Fibroblast of lung (primary cell): ENCODE measurements at regions not wholly inside any gene's neighbourhood (a gene's known extent, or its start where the extent isn't known, plus 50 kb on each side); places are given as distances from the start of the nearest gene placed in this dataset.

Experiments
- DNase-seq, 2 donors: peaks; one replicate each; pipeline versions ENCODE4 v3.0.0 to v3.0.0-alpha.2; 2010; ENCODE audit warnings: low read depth in 2 of 2
- H2AFZ ChIP-seq: 2 replicates; pipeline ENCODE4 v1.5.1; 2012; ENCODE audit warnings: low read length, control low read depth, inconsistent platforms
- H3K27ac ChIP-seq: 2 replicates; pipeline ENCODE4 v1.5.1; 2011; ENCODE audit warnings: low read length, control low read depth; ENCODE audit not compliant: insufficient read depth
- H3K27me3 ChIP-seq: 2 replicates; pipeline ENCODE4 v1.5.1; 2011; ENCODE audit warnings: mild to moderate bottlenecking, low read length; ENCODE audit not compliant: control insufficient read depth, insufficient read depth
- H3K36me3 ChIP-seq: 2 replicates; pipeline ENCODE4 v1.5.1; 2011; ENCODE audit warnings: low read length; ENCODE audit not compliant: control insufficient read depth, insufficient read depth
- H3K4me1 ChIP-seq: 2 replicates; pipeline ENCODE4 v1.5.1; 2011; ENCODE audit warnings: low read length; ENCODE audit not compliant: control insufficient read depth, insufficient read depth; ENCODE audit errors: extremely low read depth
- H3K4me2 ChIP-seq: 2 replicates; pipeline ENCODE4 v1.5.1; 2011; ENCODE audit warnings: low read length, control low read depth; ENCODE audit not compliant: insufficient read depth; ENCODE audit errors: extremely low read depth
- H3K4me3 ChIP-seq, 4 experiments: fragments of 200-600 bp in 1 of 4; sonication (generic) in 1 of 4; replicated peaks in 1 of 4; 2 replicates each; pipeline ENCODE4 v1.5.1; 2011 to 2016; ENCODE audit warnings: low read length in 4 of 4, low read depth in 3 of 4, mild to moderate bottlenecking in 3 of 4, control low read depth in 2 of 4, inconsistent platforms in 1 of 4, mixed read lengths in 1 of 4; ENCODE audit not compliant: insufficient read depth in 1 of 4; ENCODE audit errors: control extremely low read depth in 1 of 4
- H3K79me2 ChIP-seq: 2 replicates; pipeline ENCODE4 v1.5.1; 2012; ENCODE audit warnings: mild to moderate bottlenecking, low read length, inconsistent platforms; ENCODE audit not compliant: control insufficient read depth, insufficient read depth
- H3K9ac ChIP-seq: 2 replicates; pipeline ENCODE4 v1.5.1; 2011; ENCODE audit warnings: mild to moderate bottlenecking, low read length, control low read depth; ENCODE audit not compliant: insufficient read depth
- H3K9me3 ChIP-seq: 2 replicates; pipeline ENCODE4 v1.5.1; 2012; ENCODE audit warnings: low read depth, low read length; ENCODE audit not compliant: control insufficient read depth, insufficient read depth
- H4K20me1 ChIP-seq: 2 replicates; pipeline ENCODE4 v1.5.1; 2011; ENCODE audit warnings: low read length; ENCODE audit not compliant: control insufficient read depth, insufficient read depth; ENCODE audit errors: extremely low read depth
- EZH2 ChIP-seq: IDR thresholded peaks from 2 replicates; pipeline ENCODE4 v1.5.1; 2012; ENCODE audit warnings: low read length, control low read depth, mild to moderate bottlenecking; ENCODE audit errors: missing control alignments
- TF ChIP-seq, protein P1 (sequence below), 2 donors: IDR thresholded peaks in 1 of 2; conservative IDR thresholded peaks in 1 of 2; 1 replicate in 1 of 2; 2 replicates in 1 of 2; pipeline ENCODE4 v1.5.1; 2011 to 2012; ENCODE audit warnings: low read length in 2 of 2, control low read depth in 1 of 2, inconsistent platforms in 1 of 2, low read depth in 1 of 2, mild to moderate bottlenecking in 1 of 2

DNA sequence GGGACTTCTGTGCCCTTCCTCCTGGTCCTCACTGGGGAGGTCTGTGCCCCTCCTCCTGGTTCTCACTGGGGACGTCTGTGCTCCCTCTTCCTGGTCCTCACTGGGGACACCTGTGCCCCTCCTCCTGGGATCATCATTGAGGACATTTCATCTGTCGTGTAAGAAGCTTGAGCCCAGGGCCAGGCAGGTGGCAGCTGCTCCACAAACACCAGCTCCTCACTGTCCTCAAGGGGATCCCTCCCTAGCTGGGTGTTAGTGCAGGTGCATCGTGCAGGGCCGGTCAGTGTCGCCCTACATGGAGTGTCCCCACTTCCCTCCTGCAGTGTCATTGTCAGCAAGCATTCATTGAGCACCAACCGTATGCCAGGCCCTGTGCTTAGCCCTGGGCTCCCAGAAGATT is 312.7 kb downstream of the PTPRU start:
- H3K9ac ChIP-seq: no peak overlapping the region
- no peaks in the 10 kb centered on the region for H4K20me1 ChIP-seq
- no peaks in the 10 kb centered on the region for H3K79me2 ChIP-seq
- H2AFZ ChIP-seq: no peak overlapping the region
- no peak overlapping the region for H3K27ac ChIP-seq
- H3K27me3 ChIP-seq: no peaks in the 10 kb centered on the region
- no peaks in the 10 kb centered on the region for H3K9me3 ChIP-seq
- TF ChIP-seq, protein P1, sequence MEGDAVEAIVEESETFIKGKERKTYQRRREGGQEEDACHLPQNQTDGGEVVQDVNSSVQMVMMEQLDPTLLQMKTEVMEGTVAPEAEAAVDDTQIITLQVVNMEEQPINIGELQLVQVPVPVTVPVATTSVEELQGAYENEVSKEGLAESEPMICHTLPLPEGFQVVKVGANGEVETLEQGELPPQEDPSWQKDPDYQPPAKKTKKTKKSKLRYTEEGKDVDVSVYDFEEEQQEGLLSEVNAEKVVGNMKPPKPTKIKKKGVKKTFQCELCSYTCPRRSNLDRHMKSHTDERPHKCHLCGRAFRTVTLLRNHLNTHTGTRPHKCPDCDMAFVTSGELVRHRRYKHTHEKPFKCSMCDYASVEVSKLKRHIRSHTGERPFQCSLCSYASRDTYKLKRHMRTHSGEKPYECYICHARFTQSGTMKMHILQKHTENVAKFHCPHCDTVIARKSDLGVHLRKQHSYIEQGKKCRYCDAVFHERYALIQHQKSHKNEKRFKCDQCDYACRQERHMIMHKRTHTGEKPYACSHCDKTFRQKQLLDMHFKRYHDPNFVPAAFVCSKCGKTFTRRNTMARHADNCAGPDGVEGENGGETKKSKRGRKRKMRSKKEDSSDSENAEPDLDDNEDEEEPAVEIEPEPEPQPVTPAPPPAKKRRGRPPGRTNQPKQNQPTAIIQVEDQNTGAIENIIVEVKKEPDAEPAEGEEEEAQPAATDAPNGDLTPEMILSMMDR (conservative IDR thresholded peaks at IDR 0.05 in 1 of 2, IDR thresholded peaks at IDR 0.05 in 1 of 2; ENCODE audit: low read depth in 1 of 2, low read length in 2 of 2): no peak
- no peak for TF ChIP-seq EZH2
- no peak for DNase-seq
- H3K4me3 ChIP-seq: no peak overlapping the region
- H3K4me1 ChIP-seq: no peaks in the 10 kb centered on the region
- H3K4me2 ChIP-seq: no peak overlapping the region
- H3K36me3 ChIP-seq: no peaks in the 10 kb centered on the region

DNA sequence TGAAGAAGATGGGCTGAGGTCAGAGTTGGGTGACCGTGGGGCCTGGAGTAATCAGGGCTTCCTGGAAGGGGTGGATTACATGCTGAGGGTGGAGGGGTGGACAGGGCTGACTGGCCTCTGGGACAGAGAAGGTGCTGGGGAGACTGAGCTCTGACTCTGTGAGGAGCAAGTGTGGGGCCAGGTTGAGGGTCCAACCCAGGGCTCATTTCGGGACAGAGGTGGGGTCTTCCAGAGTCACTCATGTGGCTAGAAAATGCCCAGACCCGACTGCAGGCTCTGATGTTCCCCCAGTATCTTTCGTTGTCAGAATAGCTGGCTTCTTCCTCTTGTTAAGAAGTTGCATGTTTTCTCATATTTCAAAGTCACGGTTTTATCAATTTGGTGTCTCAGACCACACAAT is 311.8 kb downstream of the PTPRU start:
- H3K4me2 ChIP-seq: no peak overlapping the region
- no peak overlapping the region for H2AFZ ChIP-seq
- no peak overlapping the region for H3K27ac ChIP-seq
- TF ChIP-seq EZH2: no peak
- TF ChIP-seq, protein P1 (conservative IDR thresholded peaks at IDR 0.05 in 1 of 2, IDR thresholded peaks at IDR 0.05 in 1 of 2; ENCODE audit: low read depth in 1 of 2, low read length in 2 of 2): no peak
- no peak for DNase-seq
- H4K20me1 ChIP-seq: no peaks in the 10 kb centered on the region
- no peaks in the 10 kb centered on the region for H3K36me3 ChIP-seq
- no peak overlapping the region for H3K4me3 ChIP-seq
- H3K9me3 ChIP-seq: no peaks in the 10 kb centered on the region
- H3K4me1 ChIP-seq: no peaks in the 10 kb centered on the region
- no peaks in the 10 kb centered on the region for H3K79me2 ChIP-seq
- H3K9ac ChIP-seq: no peak overlapping the region
- H3K27me3 ChIP-seq: no peaks in the 10 kb centered on the region

DNA sequence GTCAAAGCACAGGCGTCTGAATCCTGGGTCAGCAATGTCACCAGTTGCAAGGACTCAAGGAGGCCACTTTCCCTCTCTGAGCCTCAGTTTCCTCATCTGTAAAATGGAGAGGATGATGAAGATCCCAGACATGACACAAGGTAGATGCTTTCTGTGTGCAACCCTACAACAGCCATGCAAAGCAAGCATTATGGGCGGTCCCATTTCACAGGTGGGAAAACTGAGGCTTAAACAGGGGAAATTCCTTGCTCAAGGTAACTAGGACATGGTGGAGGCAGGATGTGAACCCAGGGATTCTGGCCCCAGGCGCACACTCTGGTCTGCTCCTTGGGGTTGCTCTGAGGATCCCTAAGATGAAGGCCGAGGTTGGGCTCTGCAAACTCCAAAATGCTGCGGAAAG is 311.0 kb downstream of the PTPRU start:
- H3K9ac ChIP-seq: no peak overlapping the region
- no peak overlapping the region for H3K4me2 ChIP-seq
- H3K27me3 ChIP-seq: no peaks in the 10 kb centered on the region
- no peak overlapping the region for H2AFZ ChIP-seq
- H3K9me3 ChIP-seq: no peaks in the 10 kb centered on the region
- H3K79me2 ChIP-seq: no peaks in the 10 kb centered on the region
- DNase-seq: no peak
- H3K4me3 ChIP-seq: no peak overlapping the region
- no peak overlapping the region for H3K27ac ChIP-seq
- H3K4me1 ChIP-seq: no peaks in the 10 kb centered on the region
- H4K20me1 ChIP-seq: no peaks in the 10 kb centered on the region
- TF ChIP-seq, protein P1 (conservative IDR thresholded peaks at IDR 0.05 in 1 of 2, IDR thresholded peaks at IDR 0.05 in 1 of 2; ENCODE audit: low read depth in 1 of 2, low read length in 2 of 2): no peak
- no peak for TF ChIP-seq EZH2
- no peaks in the 10 kb centered on the region for H3K36me3 ChIP-seq
